ENCODE measurements at regions not wholly inside any gene's neighbourhood (a gene's known extent, or its start where the extent isn't known, plus 50 kb on each side); places are given as distances from the start of the nearest gene placed in this dataset.
"Not testable (repeated sequence)": the region's sequence is repeated elsewhere in the genome, so short reads cannot be mapped to it uniquely, and the experiment has no call there.

GRCh38 chr7:52775876-52776275 lies 259.6 kb upstream of the POM121L12 start:
- no peak for DNase-seq

- no peak for DNase-seq
These were observed 264.3 kb upstream of the POM121L12 start for GRCh38 chr7:52771177-52771576.

- DNase-seq = no peak
These were observed 270.8 kb upstream of the POM121L12 start for GRCh38 chr7:52764492-52765169.

GRCh38 chr7:52758356-52758755 lies 277.1 kb upstream of the POM121L12 start:
- DNase-seq = no peak

GRCh38 chr7:52753855-52754254 lies 281.6 kb upstream of the POM121L12 start:
- DNase-seq = no peak

- no peak for DNase-seq
These were observed 282.5 kb upstream of the POM121L12 start for GRCh38 chr7:52752891-52753290.

- no peak for DNase-seq
These were observed 285.6 kb upstream of the POM121L12 start for GRCh38 chr7:52749880-52750279.

- no peak for DNase-seq
These were observed 287.6 kb upstream of the POM121L12 start for GRCh38 chr7:52747817-52748216.

- DNase-seq = no peak
These were observed 293.7 kb upstream of the POM121L12 start for GRCh38 chr7:52741670-52742290.

GRCh38 chr7:52735656-52736055 lies 299.8 kb upstream of the POM121L12 start:
- DNase-seq = no peak

GRCh38 chr7:52728683-52729082 lies 306.8 kb upstream of the POM121L12 start:
- not testable (repeated sequence) for DNase-seq

- no peak for DNase-seq
These were observed 307.8 kb upstream of the POM121L12 start for GRCh38 chr7:52727632-52728031.

GRCh38 chr7:52726986-52727385 lies 308.4 kb upstream of the POM121L12 start:
- no peak for DNase-seq

- no peak for DNase-seq
These were observed 308.9 kb upstream of the POM121L12 start for GRCh38 chr7:52726493-52726892.

- DNase-seq = no peak
These were observed 311.8 kb upstream of the POM121L12 start for GRCh38 chr7:52723606-52724005.

GRCh38 chr7:52720856-52721255 lies 314.6 kb upstream of the POM121L12 start:
- no peak for DNase-seq

- DNase-seq = peak; percentile 98
These were observed 315.8 kb upstream of the POM121L12 start for GRCh38 chr7:52719677-52720076.

- no peak for DNase-seq
These were observed 319.7 kb upstream of the POM121L12 start for GRCh38 chr7:52715701-52716100.

- no peak for DNase-seq
These were observed 322.5 kb upstream of the POM121L12 start for GRCh38 chr7:52712938-52713337.

- no peak for DNase-seq
These were observed 323.5 kb upstream of the POM121L12 start for GRCh38 chr7:52711951-52712350.

- no peak for DNase-seq
These were observed 326.6 kb upstream of the POM121L12 start for GRCh38 chr7:52708846-52709245.

GRCh38 chr7:52705768-52706167 lies 329.7 kb upstream of the POM121L12 start:
- no peak for DNase-seq

GRCh38 chr7:52700349-52700748 lies 335.1 kb upstream of the POM121L12 start:
- DNase-seq = no peak

GRCh38 chr7:52695973-52696595 lies 339.3 kb upstream of the POM121L12 start:
- DNase-seq = no peak

Data from NCI-H2029 treated with DMSO at 0.1 percent for 48 hours (cell line).